Fibroblast of pulmonary artery (primary cell): ENCODE measurements at regions not wholly inside any gene's neighbourhood (a gene's known extent, or its start where the extent isn't known, plus 50 kb on each side); places are given as distances from the start of the nearest gene placed in this dataset.

Experiments
- DNase-seq: peaks from one replicate; pipeline ENCODE4 v3.0.0-alpha.2; 2010; ENCODE audit warnings: low read depth
- H3K4me3 ChIP-seq: replicated peaks from 2 replicates; pipeline ENCODE4 v1.5.1; 2011; ENCODE audit warnings: low read depth, mild to moderate bottlenecking, control low read depth, low read length, moderate library complexity
- TF ChIP-seq, protein P1 (sequence below): IDR thresholded peaks from 2 replicates; pipeline ENCODE4 v1.5.1; 2011; ENCODE audit warnings: mild to moderate bottlenecking, control low read depth, low read length, inconsistent platforms; ENCODE audit errors: missing control alignments

DNA sequence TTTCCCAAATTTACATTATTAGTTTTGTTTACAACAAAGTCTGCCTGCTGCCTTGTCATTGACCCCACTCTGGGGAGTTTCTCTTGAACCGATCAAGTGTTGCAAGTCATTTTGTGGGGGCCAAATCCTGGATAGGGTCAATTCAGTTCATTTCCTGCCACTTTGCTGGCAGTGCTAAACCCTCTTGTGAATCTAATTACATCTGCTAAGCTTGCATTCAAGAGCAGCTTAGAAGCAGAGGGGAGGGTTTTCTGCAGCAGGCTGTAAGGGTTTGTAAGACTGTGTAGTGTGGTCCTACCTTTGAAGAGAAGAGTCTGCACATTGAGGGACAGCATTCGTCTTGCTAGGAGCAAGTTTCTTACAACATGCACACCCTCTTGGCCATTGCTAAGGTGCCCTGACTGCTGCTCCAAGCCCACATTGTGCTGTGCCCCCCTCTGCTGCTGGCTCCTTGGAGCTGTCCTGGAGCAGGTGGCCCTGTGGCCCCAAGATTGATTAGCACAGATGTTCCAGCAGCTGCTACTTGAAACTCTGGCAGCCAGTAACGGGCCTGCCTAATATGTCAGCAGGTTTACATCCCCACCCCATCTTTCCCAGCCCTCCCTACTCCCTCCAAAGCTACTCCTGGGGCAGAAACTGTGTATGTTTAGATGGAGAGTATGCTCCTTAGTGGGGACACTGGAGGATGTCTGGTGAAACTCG lies 174.5 kb upstream of the USP9Y start:
- DNase-seq, result no peak
- H3K4me3 ChIP-seq, result no peak overlapping the region

GRCh38 chrY:12537226-12537854 lies 163.7 kb upstream of the USP9Y start:
- TF ChIP-seq, protein P1, sequence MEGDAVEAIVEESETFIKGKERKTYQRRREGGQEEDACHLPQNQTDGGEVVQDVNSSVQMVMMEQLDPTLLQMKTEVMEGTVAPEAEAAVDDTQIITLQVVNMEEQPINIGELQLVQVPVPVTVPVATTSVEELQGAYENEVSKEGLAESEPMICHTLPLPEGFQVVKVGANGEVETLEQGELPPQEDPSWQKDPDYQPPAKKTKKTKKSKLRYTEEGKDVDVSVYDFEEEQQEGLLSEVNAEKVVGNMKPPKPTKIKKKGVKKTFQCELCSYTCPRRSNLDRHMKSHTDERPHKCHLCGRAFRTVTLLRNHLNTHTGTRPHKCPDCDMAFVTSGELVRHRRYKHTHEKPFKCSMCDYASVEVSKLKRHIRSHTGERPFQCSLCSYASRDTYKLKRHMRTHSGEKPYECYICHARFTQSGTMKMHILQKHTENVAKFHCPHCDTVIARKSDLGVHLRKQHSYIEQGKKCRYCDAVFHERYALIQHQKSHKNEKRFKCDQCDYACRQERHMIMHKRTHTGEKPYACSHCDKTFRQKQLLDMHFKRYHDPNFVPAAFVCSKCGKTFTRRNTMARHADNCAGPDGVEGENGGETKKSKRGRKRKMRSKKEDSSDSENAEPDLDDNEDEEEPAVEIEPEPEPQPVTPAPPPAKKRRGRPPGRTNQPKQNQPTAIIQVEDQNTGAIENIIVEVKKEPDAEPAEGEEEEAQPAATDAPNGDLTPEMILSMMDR, result no peak
- no peak overlapping the region for H3K4me3 ChIP-seq
- DNase-seq, result no peak

More for the DNA sequence above, 174.5 kb upstream of the USP9Y start:
- TF ChIP-seq, protein P1, result no peak

- no peak overlapping the region for H3K4me3 ChIP-seq
- TF ChIP-seq, protein P1, result no peak
- no peak for DNase-seq
These were observed 154.1 kb upstream of the USP9Y start for GRCh38 chrY:12546746-12547420.

DNA sequence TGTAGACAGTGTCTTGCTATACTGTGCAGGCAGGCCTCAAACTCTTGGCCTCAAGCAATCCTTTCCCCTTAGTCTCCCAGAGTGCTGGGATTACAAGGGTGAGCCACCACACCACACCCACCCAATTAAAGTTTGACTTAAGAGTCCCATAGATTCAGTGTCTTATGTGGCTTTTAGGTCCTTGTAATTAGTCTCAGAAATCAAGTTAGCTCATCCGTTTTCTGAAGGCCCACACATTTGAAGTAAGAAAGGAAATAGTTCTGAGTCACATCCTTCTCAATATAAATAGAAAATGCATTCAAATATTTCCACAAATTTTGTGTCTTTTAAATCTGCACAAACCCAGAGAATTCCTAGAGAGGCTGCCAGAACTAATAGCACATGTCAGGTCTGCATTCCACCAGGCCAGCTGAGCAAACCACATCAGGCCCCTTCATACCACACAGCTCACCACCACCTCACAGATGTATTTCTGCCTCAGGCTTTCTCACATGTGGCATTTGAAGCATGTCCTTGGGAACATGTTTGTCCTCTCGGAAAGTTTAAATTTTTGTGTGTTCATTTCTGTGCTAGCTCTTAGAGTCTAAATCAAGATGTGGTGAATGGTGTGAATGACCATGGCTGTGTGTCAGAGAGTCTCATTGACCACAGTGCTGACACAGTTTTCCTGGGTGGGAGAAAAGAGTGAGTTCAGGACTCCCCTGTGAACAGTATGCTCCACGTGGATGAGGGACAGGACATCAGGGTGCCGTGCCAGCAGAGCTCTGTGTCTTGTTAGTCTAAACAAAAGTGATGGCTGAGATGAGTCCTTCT lies 148.4 kb upstream of the USP9Y start:
- TF ChIP-seq, protein P1, result no peak
- DNase-seq, result peak; percentile 48
- no peak overlapping the region for H3K4me3 ChIP-seq

GRCh38 chrY:12553909-12554308 lies 147.1 kb upstream of the USP9Y start:
- H3K4me3 ChIP-seq, result no peak overlapping the region
- no peak for DNase-seq
- TF ChIP-seq, protein P1, result no peak

DNA sequence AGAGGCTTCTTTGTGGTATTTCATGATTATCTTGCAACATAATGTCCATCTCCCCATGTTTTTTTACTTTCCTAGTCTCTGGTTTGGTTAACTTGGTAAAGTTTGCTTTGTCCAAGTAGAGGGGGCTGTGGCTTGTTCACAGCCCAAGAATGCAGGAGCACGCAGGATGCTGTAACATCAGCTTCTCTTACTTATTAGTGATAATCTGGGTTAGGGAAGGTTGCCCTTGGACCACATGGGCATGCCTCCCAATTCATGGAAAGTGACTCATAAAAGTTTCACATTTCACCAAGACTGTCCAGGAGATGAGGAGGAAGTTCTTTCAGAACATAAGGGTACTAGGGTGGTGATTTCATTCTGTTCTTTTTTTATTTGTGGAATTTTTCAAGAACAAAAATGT lies 146.0 kb upstream of the USP9Y start:
- TF ChIP-seq, protein P1, result no peak
- peak; percentile 41 for DNase-seq
- no peak overlapping the region for H3K4me3 ChIP-seq
